ENCODE measurements at regions not wholly inside any gene's neighbourhood (a gene's known extent, or its start where the extent isn't known, plus 50 kb on each side); places are given as distances from the start of the nearest gene placed in this dataset.
A peak's percentile ranks its signal among the peaks of the same experiment; 100 is the strongest.

- Mint-ChIP-seq H3K4me3 (no peak overlapping the region), H3K9me3 (peaks cover 6% of the 10 kb centered on the region), H3K27me3 (no peaks in the 10 kb centered on the region), H3K27ac (no peak overlapping the region), H3K4me1 (ENCODE audit: unreplicated experiment) (peaks cover 9% of the 10 kb centered on the region), H3K36me3 (no peaks in the 10 kb centered on the region)
- no peak for DNase-seq (ENCODE audit: extremely low spot score, unreplicated experiment)
- TF ChIP-seq, protein P1, sequence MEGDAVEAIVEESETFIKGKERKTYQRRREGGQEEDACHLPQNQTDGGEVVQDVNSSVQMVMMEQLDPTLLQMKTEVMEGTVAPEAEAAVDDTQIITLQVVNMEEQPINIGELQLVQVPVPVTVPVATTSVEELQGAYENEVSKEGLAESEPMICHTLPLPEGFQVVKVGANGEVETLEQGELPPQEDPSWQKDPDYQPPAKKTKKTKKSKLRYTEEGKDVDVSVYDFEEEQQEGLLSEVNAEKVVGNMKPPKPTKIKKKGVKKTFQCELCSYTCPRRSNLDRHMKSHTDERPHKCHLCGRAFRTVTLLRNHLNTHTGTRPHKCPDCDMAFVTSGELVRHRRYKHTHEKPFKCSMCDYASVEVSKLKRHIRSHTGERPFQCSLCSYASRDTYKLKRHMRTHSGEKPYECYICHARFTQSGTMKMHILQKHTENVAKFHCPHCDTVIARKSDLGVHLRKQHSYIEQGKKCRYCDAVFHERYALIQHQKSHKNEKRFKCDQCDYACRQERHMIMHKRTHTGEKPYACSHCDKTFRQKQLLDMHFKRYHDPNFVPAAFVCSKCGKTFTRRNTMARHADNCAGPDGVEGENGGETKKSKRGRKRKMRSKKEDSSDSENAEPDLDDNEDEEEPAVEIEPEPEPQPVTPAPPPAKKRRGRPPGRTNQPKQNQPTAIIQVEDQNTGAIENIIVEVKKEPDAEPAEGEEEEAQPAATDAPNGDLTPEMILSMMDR (conservative IDR thresholded peaks at IDR 0.05): no peak
These were observed 125.3 kb downstream of the SAMD9 start for GRCh38 chr7:92992483-92992882.

- TF ChIP-seq, protein P1 (conservative IDR thresholded peaks at IDR 0.05): no peak
- Mint-ChIP-seq H3K4me1 (ENCODE audit: unreplicated experiment) (peaks cover 9% of the 10 kb centered on the region), H3K27me3 (no peaks in the 10 kb centered on the region), H3K27ac (no peak overlapping the region), H3K4me3 (no peak overlapping the region), H3K9me3 (peaks cover 6% of the 10 kb centered on the region), H3K36me3 (no peaks in the 10 kb centered on the region)
- no peak for DNase-seq (ENCODE audit: extremely low spot score, unreplicated experiment)
These were observed 126.6 kb downstream of the SAMD9 start for GRCh38 chr7:92991190-92991589.

GRCh38 chr7:92988941-92989545 is 128.7 kb downstream of the SAMD9 start:
- no peak for DNase-seq (ENCODE audit: extremely low spot score, unreplicated experiment)
- H3K4me3 Mint-ChIP-seq: no peak overlapping the region
- H3K9me3 Mint-ChIP-seq: peaks cover 6% of the 10 kb centered on the region
- no peak overlapping the region for H3K27ac Mint-ChIP-seq
- peaks cover 9% of the 10 kb centered on the region for H3K4me1 Mint-ChIP-seq (ENCODE audit: unreplicated experiment)
- no peaks in the 10 kb centered on the region for H3K27me3 Mint-ChIP-seq
- no peaks in the 10 kb centered on the region for H3K36me3 Mint-ChIP-seq
- TF ChIP-seq, protein P1 (conservative IDR thresholded peaks at IDR 0.05): no peak

- no peaks in the 10 kb centered on the region for H3K36me3 Mint-ChIP-seq
- no peak overlapping the region for H3K4me3 Mint-ChIP-seq
- TF ChIP-seq, protein P1 (conservative IDR thresholded peaks at IDR 0.05): peak; percentile 67
- peak overlapping the region; percentile 32 for H3K27ac Mint-ChIP-seq
- H3K4me1 Mint-ChIP-seq (ENCODE audit: unreplicated experiment): peaks cover 9% of the 10 kb centered on the region
- DNase-seq (ENCODE audit: extremely low spot score, unreplicated experiment): no peak
- no peaks in the 10 kb centered on the region for H3K27me3 Mint-ChIP-seq
- H3K9me3 Mint-ChIP-seq: peaks cover 6% of the 10 kb centered on the region
These were observed 129.7 kb downstream of the SAMD9 start for GRCh38 chr7:92988051-92988450.

DNA sequence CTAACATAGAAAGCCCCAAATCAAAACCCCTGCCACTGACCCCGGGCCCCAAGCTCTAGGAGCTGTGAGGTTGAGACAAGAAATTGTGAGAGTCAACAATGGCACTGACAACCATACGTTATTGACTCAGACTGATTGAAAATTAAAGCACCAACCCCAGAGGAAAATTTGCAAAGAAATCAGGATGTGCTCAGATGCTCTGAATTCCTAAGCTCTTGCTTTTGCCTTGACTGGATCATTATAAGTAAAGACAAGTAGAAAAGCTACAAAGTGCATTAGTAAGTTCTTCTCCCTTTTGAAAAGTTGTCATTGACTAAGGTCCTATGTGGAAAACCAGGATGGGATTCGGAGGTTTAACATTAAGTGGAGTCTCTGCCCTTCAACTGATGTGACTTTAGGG is 130.2 kb downstream of the SAMD9 start:
- Mint-ChIP-seq H3K4me1 (ENCODE audit: unreplicated experiment) (peaks cover 9% of the 10 kb centered on the region), H3K36me3 (no peaks in the 10 kb centered on the region), H3K9me3 (peaks cover 6% of the 10 kb centered on the region), H3K27ac (no peak overlapping the region), H3K27me3 (no peaks in the 10 kb centered on the region), H3K4me3 (no peak overlapping the region)
- DNase-seq (ENCODE audit: extremely low spot score, unreplicated experiment): no peak
- TF ChIP-seq, protein P1 (conservative IDR thresholded peaks at IDR 0.05): no peak

DNA sequence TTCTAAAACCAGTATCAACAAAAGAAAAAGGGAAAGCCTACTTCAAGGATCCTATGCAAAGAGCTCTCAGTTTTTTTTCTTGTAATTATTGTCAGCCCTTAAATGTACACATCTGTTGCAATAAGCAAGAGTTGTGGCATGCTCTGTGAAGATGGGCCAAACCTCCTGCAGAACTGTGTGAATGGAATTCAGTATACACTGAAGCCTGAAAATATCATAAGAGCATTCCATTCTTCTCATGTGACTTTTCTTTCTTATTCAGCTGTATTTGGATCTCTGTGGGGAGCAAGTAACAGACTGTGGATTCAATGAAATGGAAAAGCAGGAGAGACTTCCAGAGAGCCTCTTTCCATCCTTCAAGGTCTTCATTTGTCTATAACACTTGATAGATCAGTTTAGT is 130.7 kb downstream of the SAMD9 start:
- Mint-ChIP-seq H3K27ac (no peak overlapping the region), H3K36me3 (no peaks in the 10 kb centered on the region), H3K4me3 (no peak overlapping the region), H3K27me3 (no peaks in the 10 kb centered on the region), H3K4me1 (ENCODE audit: unreplicated experiment) (peaks cover 9% of the 10 kb centered on the region), H3K9me3 (peaks cover 6% of the 10 kb centered on the region)
- TF ChIP-seq, protein P1 (conservative IDR thresholded peaks at IDR 0.05): no peak
- DNase-seq (ENCODE audit: extremely low spot score, unreplicated experiment): no peak
